ENCODE measurements at regions not wholly inside any gene's neighbourhood (a gene's known extent, or its start where the extent isn't known, plus 50 kb on each side); places are given as distances from the start of the nearest gene placed in this dataset.

- DNase-seq, result no peak
Measured at GRCh38 chr1:165014753-165015152, 341.8 kb downstream of the LMX1A start.

- DNase-seq, result no peak
Measured at GRCh38 chr1:165011991-165012531, 344.5 kb downstream of the LMX1A start.

GRCh38 chr1:165011186-165011585 is 345.3 kb downstream of the LMX1A start:
- no peak for DNase-seq

GRCh38 chr1:165010418-165011070 is 346.0 kb downstream of the LMX1A start:
- DNase-seq, result no peak

GRCh38 chr1:165006831-165007230 is 349.7 kb downstream of the LMX1A start:
- DNase-seq, result no peak

GRCh38 chr1:164999146-164999545 is 357.4 kb downstream of the LMX1A start:
- no peak for DNase-seq

- DNase-seq, result no peak
Measured at GRCh38 chr1:164991763-164992314, 364.7 kb downstream of the LMX1A start.

GRCh38 chr1:164983023-164983650 is 373.4 kb downstream of the LMX1A start:
- no peak for DNase-seq

- DNase-seq, result no peak
Measured at GRCh38 chr1:164982545-164982944, 374.0 kb downstream of the LMX1A start.

GRCh38 chr1:164977561-164977960 is 379.0 kb downstream of the LMX1A start:
- no peak for DNase-seq

- DNase-seq, result no peak
Measured at GRCh38 chr1:164971921-164972415, 384.5 kb downstream of the LMX1A start.

- DNase-seq, result no peak
Measured at GRCh38 chr1:164971391-164971790, 385.1 kb downstream of the LMX1A start.

- DNase-seq, result no peak
Measured at GRCh38 chr1:164969253-164969652, 387.3 kb downstream of the LMX1A start.

GRCh38 chr1:164967300-164967699 is 389.2 kb downstream of the LMX1A start:
- DNase-seq, result no peak

- DNase-seq, result no peak
Measured at GRCh38 chr1:164961715-164962114, 394.8 kb downstream of the LMX1A start.

- no peak for DNase-seq
Measured at GRCh38 chr1:164958982-164959768, 397.3 kb downstream of the LMX1A start.

GRCh38 chr1:164953815-164954214 is 394.8 kb downstream of the PBX1 start:
- DNase-seq, result no peak

GRCh38 chr1:164953098-164953497 is 394.1 kb downstream of the PBX1 start:
- DNase-seq, result no peak

GRCh38 chr1:164951508-164951907 is 392.5 kb downstream of the PBX1 start:
- DNase-seq, result no peak

- no peak for DNase-seq
Measured at GRCh38 chr1:164950541-164950986, 391.6 kb downstream of the PBX1 start.

GRCh38 chr1:164949771-164950471 is 390.9 kb downstream of the PBX1 start:
- DNase-seq, result no peak

GRCh38 chr1:164948101-164948500 is 389.1 kb downstream of the PBX1 start:
- no peak for DNase-seq

GRCh38 chr1:164937291-164937690 is 378.3 kb downstream of the PBX1 start:
- DNase-seq, result no peak
